Activated CD4-positive, alpha-beta T cell treated with anti-CD3 and anti-CD28 coated beads, Interleukin-2, Interleukin-6, amounts not matched to agents 100 ng/mL and 50 ng/mL, durations not matched to agents 16 hours and 8 hours (primary cell): ENCODE measurements at regions not wholly inside any gene's neighbourhood (a gene's known extent, or its start where the extent isn't known, plus 50 kb on each side); places are given as distances from the start of the nearest gene placed in this dataset.
"Not testable (repeated sequence)": the region's sequence is repeated elsewhere in the genome, so short reads cannot be mapped to it uniquely, and the experiment has no call there.

Experiments used
- DNase-seq: peaks from one replicate; pipeline ENCODE4 v3.0.0-alpha.2; 2020

DNA sequence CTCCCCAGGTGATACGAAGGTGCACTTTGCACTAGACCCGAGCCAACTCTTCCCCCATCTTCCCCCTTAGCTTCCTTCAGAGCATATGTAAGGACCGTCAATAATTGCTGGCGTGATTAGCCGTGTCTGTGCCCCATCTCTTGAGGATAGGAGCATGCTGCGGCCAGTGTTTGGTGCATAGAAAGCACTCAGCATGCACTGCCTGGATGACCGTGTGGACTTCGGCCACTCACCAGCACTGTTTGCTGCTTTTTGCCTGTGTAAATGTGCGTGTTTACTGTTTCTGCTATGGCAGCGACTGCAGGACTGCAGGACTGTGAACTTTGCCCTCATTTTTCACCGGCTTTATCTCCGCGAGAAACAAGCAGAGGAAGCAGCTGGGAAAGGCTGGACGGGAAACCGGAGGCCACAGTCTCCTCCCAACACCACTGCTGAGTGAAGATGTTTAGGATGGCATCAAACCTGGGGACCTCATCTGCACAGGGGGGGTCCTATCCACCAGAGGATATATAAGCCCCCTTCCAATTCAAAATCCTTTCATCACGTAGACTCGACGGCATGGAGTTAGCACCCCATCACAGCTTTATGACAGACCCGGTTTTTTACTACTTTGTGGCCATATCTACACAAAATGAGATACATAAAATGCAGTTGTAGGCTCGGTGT is 150.6 kb upstream of the AFDN start:
- no peak for DNase-seq

DNA sequence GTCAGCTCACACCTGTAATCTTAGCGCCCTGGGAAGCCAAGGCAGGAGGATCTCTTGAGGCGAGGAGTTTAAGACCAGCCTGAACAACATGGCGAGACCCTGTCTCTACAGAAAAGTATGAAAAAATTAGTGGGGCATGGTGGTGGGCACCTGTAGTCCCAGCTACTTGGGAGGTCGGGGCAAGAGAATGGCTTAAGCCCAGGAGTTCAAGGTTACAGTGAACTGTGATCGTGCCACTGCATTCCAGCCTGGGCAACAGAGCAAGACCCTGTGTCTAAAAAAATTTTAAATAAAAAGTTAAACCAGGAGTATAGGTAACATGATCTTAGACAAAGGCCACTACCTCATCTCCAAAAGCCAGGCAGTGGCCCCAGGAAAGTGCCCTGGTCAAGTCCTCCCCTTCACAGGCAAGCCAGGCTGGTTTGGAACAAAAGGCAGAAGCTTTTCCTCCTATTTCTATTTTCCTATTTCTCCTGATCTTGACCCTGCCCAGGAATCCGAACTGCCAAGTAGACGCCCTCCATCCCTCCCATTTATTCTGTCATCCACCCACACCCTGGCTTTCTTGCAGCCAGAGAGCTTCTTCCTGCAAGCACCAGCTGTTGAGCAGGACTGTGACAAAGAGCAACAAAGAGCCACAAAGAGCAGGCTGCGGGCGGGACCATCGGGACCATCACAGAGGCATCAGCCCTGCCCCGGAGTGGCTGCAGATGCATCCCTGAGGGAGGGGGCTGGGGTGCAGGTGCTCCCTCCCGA is 149.9 kb upstream of the AFDN start:
- DNase-seq = no peak

DNA sequence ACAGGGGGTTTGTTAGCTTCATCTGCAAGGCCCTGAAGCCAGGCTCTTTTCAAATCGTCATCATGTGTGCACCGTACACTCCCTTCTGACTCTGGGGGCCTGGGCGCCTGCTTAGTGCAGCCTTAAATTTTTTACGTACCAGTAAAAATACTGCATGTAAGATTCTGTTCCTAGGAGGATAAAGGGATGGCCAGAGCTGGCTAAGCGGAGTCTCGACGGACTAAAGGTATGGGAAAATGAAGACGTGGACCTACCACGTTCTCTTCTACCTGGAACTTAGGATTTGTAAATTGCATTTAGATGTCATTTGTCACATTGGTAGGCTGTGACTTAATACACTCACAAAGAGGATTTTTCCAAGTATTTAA is 149.3 kb upstream of the AFDN start:
- no peak for DNase-seq

DNA sequence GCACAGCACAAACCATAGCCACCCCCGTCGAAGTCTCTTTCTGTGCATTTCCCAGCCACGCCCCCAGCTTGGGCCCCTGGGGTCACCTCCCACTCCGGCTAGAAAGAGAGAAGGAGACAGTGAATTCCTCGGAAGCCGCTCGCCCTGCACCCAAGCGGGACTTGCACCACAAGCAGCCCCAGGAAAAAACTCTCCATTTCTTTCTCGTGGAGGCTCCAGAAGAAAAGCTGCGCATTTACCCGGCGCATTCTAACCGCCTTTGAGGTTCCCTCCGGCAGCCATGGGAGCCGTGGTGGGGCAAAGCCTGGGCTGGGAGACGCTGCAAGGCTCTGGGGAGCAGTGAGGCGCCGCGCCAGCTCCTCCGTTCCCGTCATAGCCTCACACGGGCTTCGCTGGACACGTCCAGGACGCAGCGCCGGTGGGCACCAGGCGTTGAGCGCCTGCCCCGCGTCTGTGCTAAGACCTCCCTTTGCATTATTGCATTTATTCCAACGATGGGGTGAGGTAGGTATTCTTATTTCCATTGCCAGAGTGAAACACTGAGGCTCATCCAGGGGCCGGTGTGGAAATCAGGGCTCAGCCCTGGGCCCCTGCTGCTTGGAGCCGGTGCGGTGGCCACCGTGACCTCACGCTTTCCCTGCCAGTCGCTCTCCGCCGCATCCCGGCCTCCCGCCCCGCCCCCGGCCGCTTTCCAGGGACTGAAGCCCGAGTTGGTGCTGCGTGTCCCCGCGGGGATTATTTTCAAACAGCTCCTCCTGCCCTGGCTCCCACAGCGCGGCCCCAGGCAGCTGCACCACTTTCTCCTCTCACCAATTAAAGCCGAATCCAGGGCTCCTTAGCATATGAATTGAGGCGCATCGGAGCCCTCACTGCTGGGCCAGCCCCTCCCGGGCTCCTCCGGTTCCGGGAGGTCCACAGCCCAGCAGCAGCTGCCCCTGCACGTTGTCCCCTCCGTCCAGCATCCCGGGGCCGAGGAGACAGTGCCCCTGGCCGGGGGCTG is 148.3 kb upstream of the AFDN start:
- DNase-seq = no peak

DNA sequence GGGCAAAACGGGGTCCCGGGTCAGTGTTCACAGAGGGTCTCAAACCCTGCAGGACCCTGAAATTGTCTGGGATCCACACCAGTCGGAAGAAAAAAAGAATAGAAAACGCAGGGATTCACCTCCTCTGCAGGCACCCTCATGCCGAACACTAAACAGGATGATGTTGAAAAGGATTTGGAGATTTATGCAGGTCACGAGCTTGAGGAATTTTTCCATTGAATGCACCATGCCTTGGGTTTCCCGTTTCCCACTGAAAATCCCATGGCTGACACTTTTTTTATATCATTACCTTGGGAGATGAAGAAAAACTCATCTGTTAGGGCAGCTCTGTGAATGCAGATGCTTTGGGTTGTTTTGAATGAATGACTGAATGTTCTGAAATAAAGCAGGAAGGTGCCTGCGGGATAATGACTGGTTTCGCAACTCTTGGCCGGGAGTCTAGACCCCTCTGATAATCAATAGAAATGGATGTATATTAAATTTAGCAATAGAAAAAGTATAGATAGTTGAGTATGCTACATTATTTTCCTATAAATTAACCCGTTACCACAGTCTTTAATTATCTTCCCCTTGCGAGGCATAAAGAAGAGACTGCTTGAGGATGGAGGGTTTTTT is 147.5 kb upstream of the AFDN start:
- no peak for DNase-seq

DNA sequence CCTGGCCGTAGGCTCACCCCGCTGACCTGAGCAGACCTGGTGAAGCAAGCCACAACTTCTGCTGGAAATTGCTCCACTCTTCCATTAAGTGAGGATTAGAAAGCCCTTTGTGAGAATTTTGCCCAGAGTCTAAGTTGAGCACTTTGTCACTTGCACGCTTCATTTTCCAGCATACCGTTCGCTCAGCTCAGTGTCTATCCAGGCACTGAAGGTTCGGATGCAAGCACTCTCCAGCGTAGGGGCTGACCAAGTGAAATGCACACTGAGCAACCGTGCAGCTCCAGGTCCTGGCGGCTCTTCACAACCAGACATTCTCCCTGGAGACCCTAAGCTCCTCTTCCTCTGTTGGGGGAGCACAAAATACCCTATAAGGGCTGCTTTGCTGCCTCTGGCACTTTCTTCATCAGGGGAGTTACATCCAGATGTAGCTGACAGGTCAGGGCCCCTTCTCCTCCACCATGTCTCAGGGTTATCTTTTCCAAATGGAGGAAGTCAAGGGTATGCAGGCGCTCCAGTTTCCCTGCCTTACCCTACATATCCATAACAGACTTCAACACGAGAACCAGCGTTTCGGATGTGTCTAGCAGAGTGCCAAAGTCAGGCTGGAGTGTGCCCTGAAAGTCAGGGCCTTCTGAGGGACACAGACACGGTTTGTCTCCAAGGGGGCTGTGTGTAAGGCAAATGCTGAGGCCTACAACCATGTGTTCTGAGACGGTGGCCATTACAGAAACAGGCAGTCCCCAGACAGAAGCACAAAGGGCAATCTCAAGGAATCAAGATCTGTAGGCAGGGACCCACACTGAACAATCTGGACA is 146.7 kb upstream of the AFDN start:
- DNase-seq = no peak

DNA sequence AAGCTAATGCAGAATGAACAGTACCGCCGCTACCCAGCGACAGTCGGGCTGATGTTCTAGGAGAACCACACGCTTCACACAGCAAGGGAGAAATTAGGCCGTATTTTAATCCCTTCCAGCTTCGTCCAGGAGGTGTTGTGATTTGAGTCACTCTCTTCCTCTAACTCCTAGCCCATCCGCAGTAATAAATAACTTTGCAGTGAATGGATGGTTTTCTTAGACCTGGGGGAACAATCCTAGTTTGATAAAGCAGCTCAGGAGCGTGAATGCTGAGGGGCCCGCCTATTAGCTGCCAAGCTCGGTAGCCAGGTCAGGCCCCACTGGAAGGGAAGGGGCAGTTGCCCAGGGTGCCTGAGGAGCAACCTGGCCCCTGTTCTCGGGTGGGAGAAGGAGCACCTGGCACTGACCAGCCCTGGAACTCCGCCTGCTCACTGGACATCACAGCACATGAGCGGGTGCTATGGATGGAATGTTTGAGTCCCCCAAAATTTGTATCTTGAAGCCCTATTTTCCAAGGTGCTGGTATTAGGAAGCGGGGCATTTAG is 146.0 kb upstream of the AFDN start:
- no peak for DNase-seq

DNA sequence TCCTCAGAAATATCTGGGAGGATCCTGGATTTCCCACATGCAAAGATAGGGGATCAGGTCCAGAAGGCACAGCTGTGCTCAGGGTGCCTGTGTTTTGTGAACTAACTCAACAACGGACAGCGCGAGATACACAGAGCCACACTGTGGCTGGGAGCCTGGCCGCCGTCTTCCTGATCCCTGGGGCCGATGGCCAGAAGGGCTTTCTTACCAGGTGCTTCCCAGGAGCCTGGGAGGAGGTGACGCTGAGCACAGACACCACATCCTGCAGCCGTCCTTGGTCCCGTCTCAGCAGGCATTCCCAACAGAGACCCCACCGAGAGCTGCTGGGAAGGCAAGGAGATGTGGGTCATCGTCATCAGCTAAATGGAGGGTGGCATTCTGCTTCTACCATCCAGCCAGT is 144.6 kb upstream of the AFDN start:
- no peak for DNase-seq

DNA sequence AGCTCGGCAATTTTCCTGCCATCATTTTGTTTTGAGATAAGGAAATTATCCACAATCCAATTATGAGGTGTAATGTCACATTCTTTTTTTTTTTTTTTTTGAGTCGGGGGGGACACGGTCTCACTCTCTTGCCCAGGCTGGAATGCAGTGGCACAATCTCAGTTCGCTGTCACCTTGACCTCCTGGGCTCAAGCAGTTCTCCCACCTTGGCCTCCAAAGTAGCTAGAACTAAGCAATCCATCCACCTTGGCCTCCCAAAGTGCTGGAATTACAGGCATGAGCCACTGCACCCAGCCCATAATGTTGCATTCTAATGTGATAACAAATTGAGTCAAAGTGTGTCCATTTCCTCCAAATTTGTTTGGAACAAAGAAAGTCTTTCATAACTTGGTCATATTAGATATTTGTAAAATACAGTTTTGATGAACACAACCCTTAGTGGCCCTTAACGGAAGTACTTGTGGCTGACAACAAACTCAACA is 144.1 kb upstream of the AFDN start:
- DNase-seq = no peak

DNA sequence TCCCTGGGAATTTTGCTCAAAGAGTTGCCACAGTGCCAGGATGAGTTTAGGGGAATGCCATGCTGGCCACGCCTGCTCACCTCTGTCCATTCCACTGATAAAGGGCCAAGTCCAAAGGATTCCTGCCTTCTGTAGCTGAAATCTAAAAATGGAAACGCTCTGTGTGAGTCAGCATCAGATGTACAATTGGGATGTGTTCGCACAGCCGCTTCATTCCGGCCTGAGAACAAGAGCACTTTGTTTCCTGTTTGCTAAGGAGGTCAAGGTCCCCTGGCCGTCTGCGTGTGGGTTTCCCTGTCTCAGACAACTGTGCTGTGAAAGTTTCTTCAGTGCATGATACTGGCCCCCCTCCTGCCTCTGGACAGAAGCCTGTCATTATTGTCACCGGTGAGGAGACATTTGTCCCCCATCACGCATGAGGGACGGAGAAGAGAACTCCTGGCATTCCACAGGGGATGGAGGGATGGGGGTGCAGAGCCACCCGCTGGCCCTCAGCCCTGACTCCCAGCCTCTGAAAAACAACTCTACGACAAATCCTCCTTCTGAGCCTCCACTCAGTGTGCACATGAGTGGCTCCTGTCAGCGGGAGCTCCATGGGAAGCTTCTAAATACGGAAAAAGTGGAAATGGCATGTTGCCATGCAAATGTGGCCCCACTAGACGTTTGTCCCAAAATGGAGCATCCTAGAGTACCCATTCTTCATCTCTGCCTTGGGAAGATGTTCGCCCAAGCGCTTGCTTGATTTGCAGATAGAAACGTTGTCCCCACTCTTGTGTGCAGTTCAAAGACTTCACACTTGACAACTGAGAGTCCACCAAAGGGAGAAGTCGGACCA is 143.5 kb upstream of the AFDN start:
- no peak for DNase-seq

DNA sequence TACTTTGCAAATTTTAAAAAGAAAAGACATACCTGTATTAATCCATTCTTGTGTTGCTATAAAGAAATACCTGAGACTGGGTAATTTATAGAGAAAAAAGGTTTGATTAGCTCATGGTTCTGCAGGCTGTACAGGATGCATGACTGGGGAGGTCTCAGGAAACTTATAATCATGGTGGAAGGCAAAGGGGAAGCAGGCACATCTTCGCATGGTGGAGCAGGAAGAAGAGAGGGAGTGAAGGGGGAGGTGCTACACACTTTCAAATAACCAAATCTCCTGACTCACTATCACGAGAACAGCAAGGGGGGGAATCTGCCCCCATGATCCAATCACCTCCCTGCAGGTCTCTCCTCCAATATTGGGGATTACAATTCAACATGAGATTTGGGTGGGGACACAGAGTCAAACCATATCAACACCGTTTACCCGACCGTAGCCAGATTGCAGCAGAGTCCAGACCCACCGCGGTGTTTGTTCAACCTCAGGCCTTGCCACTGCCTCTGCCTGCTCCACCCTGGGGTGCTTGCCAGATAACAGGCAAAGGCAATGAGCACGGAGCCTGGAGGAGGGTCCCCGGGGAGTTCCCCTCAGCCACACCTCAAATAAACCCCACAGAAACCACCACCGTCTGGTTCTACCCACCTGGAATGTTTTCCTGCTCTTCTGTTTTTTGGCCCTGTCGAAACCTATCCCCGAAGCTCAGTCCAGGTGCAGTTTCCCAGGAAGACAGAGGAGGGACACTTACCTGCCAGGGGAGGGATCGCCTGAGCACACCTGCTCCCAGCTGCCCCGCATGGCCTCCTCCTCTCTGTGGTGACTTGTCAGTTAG is 142.2 kb upstream of the AFDN start:
- DNase-seq = no peak

DNA sequence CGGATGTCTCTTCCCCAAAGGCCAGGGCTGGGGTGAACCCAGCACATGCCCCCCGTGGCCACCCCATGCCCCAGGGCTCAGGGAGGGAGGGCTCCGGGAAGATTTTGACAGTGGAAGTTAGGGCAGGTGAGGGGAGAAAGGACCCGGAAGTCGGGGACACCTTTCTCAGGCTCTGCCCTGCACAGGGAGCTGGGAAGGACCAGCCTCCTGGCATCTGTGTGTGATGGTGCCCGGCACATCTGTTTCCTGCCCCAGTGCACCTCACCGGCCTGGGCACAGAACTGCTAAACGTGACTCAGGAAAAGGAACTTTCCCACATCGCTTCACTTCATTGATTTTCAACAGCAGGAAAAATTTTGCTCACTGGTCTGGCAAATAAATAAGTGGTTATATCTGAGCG is 141.1 kb upstream of the AFDN start:
- DNase-seq = no peak

DNA sequence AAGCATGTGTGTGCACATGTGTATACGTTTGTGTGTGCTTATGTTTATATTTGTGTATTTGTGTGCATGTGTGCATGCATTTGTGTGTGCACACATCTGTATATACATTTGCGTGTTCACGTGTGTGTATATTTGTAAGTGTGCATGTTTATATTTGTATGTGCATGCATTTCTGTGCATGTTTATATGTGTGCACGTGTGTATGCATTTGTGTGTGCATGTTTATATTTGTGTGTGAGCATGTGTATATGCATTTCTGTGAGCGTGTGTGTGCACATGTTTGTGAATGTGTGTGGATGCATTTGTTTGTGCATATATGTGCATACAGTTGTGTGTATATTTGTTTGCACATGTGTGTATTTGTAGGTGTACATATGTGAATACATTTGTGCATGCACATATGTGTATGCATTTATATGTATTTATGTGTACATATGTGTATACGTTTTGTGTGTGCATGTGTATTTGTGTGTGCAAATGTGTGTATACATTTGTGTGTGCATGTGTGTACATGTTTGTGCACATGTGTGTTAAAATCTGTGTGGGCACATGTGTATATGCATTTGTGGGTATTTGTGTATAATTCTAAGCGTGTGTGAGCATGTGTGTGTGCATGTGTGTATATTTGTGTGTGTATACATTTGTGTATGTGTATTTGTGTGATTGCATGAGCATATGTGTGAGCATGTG is 140.4 kb upstream of the AFDN start:
- DNase-seq = no peak

DNA sequence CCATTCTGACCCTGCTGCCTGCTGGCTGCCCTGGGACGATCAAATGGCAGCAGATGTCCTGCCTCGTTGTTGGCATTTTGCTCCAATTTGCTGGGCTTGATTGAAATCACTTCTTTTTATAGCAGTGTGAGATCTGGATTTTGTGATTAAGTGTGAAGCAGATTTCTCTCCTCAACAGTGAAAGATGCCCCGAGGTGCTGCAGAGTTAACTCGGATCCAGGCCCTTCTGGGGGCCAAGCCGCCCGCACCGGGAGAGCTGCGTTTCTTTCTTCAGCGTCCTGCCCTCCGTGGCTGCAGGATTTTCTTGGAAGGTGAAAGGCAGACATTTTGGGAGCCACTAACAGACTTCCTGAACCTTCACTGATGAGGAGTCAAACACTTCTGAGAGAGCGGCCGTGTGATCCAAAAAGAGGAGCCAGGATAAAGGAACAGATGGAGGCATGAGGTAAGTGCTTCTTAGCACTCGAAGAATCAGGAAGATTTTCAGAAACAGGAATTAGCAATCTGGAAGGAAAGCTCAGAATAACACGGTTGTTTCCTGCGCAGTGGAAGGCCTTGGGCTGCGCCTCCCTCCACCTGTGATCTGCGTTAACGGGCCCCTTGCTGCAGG is 139.5 kb upstream of the AFDN start:
- no peak for DNase-seq

DNA sequence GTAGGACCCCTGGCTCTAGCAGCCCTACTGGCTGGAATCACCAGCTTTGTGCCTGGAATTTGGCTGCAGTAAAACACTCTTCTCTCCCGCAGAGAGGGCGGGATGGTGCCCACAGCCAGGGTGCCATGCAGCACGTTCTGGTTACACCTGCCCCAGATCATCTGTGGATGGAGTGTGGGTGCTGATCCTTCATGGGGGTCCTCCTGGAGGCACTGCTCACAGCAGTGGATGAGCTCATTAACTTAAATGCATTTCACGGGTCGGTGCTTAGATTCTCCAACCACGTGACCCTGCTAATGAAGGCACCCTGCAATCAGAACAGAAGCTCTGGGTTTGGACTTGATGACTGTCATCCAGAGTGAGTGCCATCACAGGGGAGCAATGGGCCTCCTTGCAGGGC is 138.6 kb upstream of the AFDN start:
- DNase-seq = no peak

DNA sequence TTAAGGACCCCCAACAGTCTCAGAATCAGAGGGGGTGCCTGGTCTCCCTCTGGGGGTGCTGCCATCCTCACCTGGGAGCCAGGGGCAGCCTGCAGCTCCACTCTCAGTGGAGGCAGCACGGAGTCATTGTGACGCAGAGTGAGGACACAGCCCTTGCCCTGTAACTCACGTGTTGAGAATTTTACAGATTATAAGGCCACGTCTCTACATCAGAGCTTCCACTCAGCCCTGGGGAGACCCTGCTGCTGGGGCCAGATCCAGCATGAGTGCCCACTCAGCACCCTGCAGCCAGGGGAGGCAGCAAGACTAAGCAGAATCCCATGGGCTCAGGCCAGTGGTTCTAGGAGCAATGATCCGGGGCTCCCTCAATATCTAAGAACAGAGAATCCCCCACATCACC is 137.4 kb upstream of the AFDN start:
- DNase-seq = no peak

DNA sequence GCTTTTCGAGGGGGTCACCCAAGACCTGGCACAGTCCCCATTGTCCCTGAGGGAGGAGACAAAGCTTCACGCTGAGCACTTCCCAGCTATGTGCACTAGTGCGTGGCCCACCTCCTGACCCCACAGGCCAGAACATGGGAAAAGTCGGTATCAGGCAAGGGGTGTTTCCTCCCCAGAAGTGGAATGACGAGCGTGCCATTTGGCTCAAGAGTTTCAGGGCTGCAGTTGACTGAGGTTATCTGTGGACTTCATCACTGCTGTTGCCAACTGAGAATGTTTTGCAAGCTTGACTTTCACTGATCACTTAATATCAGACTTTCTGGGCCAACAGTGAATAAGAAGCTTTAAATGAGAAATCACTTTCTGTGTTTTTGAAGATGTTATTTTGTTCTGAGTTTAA is 137.0 kb upstream of the AFDN start:
- no peak for DNase-seq

DNA sequence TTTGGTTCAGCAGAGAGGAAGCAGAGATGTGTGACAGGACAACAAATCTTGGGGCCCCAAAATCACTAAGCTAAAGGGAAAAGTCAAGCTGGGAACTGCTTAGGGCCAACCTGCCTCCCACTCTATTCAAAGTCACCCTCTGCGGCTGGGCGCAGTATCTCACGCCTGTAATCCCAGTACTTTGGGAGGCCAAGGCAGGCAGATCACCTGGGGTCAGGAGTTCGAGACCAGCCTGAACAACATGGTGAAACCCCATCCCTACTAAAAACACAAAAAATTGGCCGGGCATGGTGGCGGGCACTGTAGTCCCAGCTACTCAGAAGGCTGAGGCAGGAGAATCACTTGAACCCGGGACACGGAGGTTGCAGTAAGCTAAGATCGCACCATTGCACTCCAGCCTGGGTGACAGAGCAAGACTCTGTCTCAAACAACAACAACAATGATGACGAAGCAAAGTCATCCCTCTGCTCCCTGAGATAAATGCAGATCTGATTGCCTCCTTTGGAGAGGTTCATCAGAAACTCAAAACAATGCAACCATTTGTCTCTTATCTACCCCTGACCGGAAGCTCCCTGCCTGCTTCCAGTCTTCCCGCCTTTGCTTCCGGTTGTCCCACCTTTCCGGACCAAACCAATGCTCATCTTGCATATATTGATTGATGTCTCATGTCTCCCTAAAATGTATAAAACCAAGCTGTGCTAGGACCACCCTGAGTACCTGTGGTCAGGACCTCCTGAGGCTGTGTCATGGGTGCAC is 136.4 kb upstream of the AFDN start:
- DNase-seq = not testable (repeated sequence)
